GM21529 (cell line): ENCODE measurements at regions not wholly inside any gene's neighbourhood (a gene's known extent, or its start where the extent isn't known, plus 50 kb on each side); places are given as distances from the start of the nearest gene placed in this dataset.
"Not testable (repeated sequence)": the region's sequence is repeated elsewhere in the genome, so short reads cannot be mapped to it uniquely, and the experiment has no call there.

Experiments
- ATAC-seq: cut with Tn5 transposase; IDR thresholded peaks from one replicate; pipeline ENCODE4 v1.9.1; 2021; ENCODE audit not compliant: unreplicated experiment

DNA sequence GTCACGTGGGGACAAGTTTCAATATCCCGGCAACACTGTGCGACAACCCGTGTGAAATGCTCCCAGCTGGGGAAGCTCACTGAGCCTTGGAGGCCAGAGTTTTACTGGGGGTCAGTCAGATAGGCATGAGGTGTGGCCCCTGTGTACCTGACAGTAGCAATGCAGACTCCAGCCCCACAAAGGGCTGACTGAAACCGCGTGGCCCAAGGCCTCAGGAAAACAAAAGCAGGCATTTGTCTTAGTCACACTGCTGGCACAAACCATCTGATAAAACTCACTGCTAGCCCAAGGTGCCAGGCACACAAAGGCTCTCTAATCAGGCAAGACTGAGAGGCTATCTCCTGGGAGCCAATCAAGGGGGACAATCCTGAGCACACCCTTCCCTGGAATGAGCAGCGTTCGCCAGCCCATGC lies 786.6 kb upstream of the RAB6C start:
- ATAC-seq: no peak

DNA sequence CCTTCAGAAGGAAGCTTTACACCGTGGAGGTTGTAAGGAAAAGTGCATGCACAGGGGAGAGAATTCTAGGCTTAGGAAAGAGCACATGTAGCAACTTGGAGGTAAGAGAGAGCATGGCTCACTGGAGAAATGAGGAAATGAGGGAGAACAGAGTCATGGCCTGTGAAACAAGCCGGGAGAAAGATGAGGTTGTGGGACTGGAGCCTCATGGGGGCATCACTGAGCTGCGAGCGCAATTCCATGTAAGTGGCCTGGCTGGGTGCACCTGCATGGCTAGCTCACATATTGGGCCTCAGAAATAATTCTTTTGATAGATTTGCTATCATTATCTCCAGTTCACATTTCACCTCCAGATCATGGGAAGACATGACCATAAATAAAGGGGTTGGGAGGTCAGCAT lies 785.5 kb upstream of the RAB6C start:
- no peak for ATAC-seq

DNA sequence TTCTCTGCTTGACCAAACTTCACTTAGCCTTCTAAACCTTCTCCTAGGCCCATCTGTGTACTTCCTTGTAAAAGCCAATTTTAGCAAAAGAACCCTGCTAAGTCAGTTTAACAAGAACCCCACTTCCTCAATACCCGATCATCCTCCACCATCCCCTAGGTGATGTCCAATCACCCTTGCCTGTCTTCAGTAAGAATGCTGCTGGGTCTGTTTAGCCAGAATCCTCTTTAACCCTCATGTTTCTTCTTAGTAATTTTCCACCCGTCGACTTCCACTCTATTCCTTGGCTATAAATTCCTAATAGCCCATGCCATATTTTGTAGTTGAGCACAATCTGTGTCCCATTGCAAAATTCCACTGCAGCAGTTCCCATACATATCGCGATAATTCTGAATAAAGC lies 780.0 kb upstream of the RAB6C start:
- ATAC-seq: no peak

DNA sequence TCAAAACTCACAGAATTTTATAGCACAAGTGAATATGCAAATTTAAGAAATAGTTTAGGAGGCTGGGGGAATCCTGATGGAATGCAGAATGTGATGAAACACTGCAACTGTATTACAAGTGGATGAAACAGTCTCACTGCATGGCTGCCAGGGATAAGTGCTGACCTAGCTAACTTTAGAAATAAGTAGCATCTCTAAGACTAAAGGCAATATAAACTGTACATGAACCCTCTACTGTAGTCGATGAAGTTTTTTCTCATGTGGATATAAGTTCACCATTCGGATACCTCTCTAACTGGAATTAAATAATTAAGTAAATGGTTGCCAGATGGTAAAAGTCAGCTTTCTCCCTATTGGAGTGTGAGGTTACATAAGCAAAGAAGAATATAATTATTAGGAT lies 777.8 kb upstream of the RAB6C start:
- ATAC-seq: no peak

DNA sequence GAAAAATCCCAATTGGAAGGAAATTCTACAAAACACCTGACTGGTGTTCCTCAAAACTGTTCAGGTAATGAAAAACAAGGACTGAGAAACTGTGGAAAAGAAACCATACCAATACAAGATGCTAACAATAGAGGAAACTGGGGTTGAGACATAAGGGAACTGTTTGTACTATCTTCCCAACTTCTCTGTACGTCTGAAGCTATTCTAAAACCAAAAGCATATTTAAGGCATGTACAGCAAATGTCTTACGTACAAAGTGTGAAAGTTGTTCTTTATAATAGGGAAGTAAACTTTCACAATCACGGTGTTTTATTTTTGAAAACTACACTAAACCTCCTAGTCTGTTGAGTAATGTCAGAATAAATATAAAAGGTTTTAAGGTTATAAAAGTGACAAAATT lies 776.1 kb upstream of the RAB6C start:
- ATAC-seq: no peak

DNA sequence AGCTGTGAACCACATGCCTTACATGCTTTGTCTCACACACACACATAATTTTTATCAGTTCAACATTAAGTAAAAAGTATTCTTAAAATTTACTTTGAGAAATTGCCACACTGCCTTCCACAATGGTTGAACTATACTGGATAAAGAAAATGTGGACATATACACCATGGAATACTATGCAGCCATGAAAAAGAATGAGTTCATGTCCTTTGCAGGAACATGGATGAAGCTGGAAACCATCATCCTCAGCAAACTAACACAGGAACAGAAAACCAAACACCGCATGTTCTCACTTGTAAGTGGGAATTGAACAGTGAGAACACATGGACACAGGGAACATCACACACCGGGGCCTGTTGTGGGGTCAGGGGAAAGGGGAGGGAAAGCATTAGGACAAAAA lies 774.9 kb upstream of the RAB6C start:
- ATAC-seq: not testable (repeated sequence)

DNA sequence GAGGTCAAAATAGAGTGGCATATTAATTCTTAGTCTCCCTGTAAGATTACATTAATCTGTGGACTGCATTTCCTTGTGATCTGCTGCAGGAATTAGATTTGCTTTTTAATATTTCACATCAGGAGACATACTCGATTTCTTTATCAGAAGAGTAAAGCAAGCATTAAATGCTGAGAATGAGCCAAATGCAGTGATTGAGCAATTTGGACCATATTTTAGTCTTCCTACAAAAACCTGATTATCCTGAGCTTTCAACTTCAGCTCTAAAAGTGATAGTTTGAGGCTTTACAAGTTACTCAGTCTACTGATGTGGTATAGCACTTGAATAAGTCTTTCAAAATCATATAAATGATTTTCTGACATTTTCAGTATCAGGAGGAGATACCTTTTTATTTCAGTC lies 774.3 kb upstream of the RAB6C start:
- no peak for ATAC-seq

DNA sequence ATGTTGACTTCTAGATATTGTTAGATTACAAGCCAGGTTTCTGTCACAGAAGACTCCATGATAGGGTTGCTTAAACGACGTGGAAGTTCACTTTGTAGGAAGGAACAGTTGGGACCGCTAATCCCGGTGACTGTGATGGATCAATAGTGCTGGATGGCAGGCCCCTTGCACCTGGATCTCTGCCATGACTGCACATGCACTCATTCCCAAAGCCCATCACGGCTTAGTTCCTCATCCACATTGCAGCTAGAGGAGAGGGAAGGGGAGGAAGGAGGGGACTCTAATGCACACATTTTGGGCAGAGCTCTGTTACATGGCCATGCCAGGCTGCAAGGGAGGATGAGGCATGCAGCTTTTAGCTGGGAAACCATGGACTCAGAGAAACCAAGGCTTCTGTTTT lies 773.7 kb upstream of the RAB6C start:
- ATAC-seq: no peak

DNA sequence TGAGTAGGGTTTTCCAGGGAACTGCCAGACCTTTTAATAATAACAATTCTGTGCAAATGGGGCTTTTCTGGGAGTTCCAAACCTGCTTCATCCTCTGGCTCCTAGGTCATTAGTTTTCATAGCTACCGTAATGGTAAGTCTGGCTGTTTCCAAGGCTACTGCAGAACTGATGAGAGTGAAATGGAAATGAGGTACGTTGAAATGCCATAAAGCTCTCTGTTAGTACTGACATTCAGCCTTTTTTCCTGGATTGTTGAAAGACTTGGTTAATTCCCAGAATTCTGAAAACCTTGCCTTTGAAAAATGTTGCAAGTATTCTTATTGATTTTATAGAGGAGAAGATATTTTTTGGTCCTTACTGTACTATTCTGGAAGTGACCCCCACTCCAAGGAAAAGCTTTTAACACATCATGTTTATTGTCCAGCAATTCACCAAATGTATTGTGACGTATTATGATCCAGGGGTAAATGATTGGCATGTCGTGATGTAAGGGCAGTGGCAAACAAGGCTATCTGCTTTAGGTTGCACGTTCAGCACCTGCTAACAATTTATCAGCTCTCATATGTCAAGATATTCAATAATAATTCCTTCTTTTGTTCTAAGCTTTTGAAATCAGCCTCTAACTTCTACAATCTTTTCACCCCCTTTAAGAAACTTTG lies 767.0 kb upstream of the RAB6C start:
- ATAC-seq: no peak

DNA sequence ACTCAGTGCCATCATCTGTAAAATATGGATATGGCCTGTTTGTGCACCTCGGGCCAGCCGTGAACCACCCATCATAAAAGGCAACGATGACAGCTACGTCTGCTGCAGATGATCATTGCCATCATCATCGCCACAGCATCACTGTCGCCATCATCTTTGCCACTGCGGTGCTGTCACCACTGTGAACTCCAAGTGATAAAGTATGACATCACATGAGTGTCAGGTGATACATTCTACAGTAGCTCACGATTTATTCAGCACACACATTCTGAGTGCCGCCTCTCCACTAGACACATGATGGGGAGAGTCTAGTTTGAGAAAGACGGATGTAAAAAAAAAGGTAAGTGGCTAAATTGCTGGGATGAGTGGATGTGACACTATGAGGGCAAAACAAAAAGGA lies 755.4 kb upstream of the RAB6C start:
- ATAC-seq: no peak

DNA sequence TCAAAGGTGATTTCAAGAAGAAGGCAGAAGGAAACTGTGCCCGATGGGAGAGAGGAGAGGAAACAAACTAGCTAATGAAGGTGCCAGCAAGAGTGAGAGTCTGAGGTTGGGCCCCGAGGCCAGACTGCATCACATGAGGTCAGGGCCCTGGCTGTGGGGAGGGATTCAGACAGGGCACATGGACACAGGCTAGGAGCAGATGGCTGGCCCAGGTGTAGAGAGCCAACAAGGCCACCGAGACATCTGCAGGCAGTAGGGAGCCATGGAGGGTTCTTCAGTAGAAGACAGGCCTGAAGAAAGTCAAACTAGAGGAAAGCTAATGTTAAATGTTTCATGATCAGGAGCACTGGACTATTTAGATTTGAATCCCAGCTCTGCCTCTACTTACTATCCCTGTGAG lies 755.0 kb upstream of the RAB6C start:
- no peak for ATAC-seq

DNA sequence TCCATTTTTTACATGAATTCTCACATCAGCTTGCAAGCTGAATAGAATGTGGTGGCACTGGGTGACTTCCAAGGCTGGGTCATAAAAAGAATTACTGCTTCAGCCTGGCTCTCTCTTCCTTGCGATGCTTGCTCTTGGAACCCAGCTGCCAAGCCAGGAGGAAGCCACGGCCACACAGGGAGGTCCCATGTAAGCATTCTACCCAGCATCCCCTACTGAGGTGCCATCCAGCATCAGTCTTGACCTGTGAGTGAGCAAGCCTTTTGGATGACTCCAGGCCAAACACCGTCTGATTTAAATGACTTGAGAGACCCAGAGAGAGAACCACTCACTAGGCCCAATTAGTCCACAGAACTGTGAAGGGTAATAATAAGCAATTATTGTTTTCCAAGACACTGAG lies 750.3 kb upstream of the RAB6C start:
- ATAC-seq: no peak

DNA sequence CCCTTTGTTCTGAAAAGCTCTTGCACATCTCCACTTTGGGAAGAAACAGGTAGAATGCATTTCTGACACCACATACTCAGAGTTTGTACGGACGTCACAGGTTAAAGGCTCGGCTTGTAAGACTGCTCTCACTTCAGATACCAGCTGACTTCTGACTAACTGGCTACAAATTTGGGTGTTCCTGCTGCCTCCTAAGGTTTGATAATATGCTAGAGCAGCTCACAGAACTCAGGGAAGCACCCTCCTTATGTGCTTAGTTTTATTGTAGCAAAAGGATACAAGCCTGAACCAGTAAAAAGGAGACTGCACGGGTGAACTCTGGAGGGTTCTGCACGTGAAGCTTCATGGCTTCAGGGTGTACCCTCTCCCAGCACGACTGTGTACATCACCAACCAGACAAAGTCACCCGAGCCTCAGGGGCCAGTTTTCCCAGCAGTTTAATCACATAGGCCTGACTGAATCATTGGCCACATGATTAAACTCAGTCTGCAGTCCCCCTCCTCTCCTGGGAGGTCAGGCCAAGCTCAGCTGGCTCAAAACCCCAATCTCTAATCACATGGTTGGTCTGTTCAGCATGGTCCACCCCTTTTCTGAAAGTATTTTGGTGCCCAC lies 749.5 kb upstream of the RAB6C start:
- ATAC-seq: no peak

DNA sequence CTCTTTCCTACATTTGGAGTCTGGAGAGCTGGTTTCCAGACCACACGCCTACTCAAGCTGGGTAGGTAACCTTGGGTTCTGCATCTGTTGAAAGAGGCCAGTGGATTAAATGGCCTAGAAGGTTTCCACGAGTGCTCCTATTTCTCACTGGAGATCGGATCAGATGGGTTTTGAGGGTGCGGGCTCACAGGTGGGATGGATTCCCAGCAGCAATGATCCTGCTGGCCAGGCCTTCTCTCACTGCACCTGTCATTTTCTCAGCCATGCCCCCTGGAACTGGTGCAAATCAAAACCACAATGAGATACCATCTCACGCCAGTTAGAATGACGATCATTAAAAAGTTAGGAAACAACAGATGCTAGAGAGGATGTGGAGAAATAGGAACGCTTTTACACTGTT lies 747.5 kb upstream of the RAB6C start:
- ATAC-seq: no peak

DNA sequence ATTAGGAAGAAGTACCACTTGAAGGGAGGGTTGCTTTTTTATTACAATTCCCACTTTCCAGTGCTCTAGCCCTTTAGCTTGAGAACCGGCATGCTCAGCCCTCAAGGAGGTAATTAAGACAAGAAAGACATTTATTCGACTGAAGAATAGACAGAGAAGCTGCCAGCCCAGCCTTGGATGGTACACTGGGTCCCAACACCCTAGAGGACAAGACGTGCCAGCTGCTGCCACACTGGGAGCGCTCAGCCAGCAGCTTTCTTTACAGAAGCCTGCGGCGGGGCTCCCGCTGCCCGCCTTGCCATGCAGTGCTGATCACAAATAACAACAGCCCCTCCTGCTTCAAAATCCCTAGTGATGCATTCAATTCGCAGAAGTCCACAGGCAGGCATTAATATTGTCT lies 746.3 kb upstream of the RAB6C start:
- no peak for ATAC-seq

DNA sequence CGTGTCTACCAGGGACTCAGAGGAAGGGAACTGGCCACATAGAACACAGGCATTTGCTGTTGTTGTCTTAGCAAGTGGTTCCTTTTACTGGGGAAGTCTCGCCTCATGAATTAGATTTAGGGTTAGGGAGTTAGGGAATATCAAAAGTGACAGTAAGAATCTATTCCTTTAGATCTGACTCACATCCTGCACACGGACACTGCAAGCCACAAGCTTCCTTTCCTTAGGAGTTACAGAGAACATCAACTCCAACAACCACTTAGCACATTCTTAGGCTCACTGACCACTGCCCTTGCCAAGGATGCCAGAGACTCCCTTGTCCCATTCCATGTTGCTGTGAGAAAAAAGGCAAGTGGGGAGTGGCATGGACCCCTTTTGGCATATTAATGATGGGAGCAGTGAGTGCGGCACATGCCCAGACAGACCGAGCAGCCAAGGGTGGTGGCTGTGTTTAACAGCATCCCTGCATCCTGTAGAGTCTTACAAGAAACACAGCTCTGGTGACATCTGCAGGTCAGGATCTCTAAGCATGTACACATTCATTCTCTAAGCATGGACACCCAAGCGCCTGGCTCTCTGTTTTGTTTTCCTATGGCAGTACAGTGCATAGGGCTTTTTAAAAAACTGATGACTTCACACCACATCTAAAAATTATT lies 745.6 kb upstream of the RAB6C start:
- no peak for ATAC-seq

DNA sequence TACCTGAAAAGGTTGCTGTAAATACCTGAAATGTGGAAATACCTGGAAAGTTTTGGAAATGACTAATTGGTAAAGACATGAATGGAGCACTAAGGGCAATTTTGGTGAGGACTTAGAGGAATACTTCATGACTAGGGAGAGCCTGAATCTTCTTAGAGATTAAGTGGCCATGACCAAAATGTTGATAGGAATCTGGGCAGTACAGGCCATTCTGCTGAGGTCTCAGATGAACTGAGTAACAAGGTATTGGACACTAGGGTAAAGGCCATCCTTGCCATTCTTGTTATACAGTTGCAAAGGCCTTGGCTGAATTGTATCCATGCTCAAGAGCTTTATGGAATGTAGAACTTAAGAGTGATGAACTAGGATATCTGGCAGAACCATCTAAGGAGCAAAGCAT lies 742.9 kb upstream of the RAB6C start:
- no peak for ATAC-seq

DNA sequence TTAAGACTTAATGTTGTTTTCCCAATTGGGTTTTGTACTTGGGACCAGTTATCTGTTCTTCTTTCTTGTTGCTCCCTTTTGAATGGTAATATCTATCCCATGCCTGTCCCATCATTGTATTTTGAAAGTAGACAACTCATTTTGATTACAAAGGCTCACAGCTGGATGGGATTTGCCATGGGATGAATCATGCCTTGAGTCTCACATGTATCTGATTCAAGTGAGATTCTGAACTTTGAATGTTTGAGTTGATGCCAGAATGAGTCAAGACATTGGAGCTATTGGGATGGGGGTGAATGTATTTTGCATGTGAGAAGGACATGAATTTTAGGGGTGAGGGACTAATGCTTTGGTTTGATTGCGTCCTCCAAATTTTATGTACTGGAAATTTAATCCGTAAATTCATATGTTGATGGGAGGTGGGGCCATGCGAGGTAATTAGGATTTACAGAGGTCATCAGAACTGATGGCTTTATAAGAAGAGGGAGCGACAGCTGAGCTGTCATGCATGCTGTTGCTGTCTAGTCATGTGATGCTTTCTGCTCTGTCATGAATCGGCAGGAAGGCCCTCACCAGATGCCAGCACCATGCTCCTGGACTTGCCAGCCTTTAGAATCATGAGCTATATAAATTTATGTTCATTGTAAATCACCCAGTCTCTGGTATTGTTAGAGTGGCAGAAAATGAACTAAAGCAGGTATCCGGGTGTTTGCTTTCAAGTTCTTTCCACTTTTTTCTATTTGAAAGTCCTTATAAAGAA lies 741.3 kb upstream of the RAB6C start:
- no peak for ATAC-seq

DNA sequence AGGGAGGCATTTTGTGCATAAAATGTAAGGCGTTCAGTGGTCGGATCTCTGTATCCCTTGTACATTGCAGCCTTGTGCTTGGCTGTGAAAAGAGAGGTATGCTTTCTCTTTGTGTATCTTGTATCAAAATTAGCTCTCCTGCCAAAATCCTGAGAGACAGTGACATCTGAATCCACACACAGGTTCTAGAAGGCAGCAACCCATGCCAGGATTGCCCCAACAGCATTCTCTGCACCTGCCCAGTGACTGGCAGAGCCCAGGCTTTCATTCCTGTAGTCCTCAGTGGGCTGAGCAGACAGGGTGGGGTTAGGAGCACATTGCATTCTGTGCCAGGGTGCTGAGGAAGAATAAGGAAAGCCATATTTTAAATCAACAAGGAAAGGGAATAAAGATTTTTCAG lies 740.3 kb upstream of the RAB6C start:
- no peak for ATAC-seq

DNA sequence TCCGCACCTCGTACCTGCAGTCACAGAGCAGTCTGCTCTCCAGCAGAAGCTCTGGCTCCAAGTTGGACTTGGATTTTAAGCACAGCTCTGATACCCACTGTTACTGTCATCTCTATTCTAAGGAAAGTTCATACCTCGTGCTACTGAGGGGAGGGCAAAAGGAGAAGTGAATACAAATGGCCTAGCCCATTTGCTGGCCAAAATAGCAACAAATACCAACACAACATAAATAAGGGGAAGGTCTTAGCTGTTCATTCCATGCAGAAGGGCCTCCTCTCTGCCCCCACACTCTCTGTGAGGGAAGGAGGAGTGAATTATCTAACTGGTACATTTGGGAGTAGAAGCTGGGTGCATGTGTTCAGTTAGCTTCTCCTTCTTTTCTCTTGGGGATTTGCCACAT lies 739.4 kb upstream of the RAB6C start:
- ATAC-seq: no peak

DNA sequence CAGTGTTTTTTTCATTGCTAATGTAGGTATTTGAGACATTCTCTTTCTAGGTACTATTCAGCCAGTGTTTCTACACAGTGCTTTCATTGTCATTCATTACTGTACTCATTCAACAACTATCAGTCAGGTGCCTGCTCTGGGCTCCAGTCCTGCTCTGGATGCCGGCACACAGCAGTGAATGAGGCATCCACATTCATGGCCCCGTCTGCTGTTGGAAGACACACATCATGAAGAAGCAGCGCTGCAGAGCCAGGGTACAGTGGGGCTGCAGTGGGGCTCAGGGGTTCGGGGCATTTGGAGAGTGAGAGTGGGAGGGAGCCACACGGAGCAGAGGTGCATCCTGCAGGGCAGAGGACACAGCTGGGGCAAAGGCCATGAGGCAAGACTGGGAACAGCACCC lies 737.2 kb upstream of the RAB6C start:
- ATAC-seq: no peak

DNA sequence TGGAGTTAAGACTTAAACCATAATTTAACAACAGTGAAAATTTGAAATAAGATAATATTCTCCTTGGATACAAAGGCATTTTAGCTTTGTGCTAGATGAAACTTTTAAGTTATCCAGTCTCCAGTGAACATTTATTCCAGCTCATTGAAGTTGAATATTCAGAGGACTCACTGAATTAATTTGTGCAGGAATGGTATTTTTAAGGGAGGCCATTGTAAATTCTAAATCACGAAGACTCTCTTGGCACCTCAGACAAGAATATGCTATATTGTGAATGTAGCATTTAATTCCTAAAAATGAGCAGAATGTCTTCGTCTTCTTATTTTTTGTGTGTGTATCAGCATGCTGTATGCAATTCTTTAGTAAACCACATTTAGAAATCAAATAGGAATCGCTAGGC lies 731.7 kb upstream of the RAB6C start:
- ATAC-seq: no peak
